ENCODE measurements at regions not wholly inside any gene's neighbourhood (a gene's known extent, or its start where the extent isn't known, plus 50 kb on each side); places are given as distances from the start of the nearest gene placed in this dataset.

GRCh38 chr16:87192452-87193073 lies 124.6 kb downstream of the C16orf95 start (continued):
- TF ChIP-seq TCF7 (CRISPR knock-in tag; IDR thresholded peaks at IDR 0.05; ENCODE audit: low read depth) (no peak), ARID4B (CRISPR knock-in tag; IDR thresholded peaks at IDR 0.05; ENCODE audit: borderline replicate concordance) (no peak), E2F1 (CRISPR knock-in tag; IDR thresholded peaks at IDR 0.05) (no peak), USF2 (CRISPR knock-in tag; IDR thresholded peaks at IDR 0.05) (no peak), FOXK1 (CRISPR knock-in tag; IDR thresholded peaks at IDR 0.05) (no peak), ZNF232 (CRISPR knock-in tag; IDR thresholded peaks at IDR 0.05) (no peak), MYBL2 (CRISPR knock-in tag; IDR thresholded peaks at IDR 0.05) (no peak), MXD4 (CRISPR knock-in tag; IDR thresholded peaks at IDR 0.05; ENCODE audit: borderline replicate concordance) (no peak)

- peaks cover 22% of the 10 kb centered on the region for H3K9me3 Mint-ChIP-seq
- H3K27me3 Mint-ChIP-seq (ENCODE audit: low read depth): peaks cover 4% of the 10 kb centered on the region
- TF ChIP-seq FOXK1 (CRISPR knock-in tag; IDR thresholded peaks at IDR 0.05): no peak
- no peak for DNase-seq (ENCODE audit: low spot score)
- no peak overlapping the region for H3K4me3 Mint-ChIP-seq
- ATAC-seq: no peak
- ChIA-PET POLR2A (no interaction called here), CTCF (interaction anchor here (0.7 to 1.6 kb wide), 2 partner anchors 85 to 104 kb away, joined by 3 to 5 read pairs; no protein-coding TSS in a partner anchor)
- H3K27ac Mint-ChIP-seq: no peak overlapping the region
- peaks cover 12% of the 10 kb centered on the region for H3K4me1 Mint-ChIP-seq
- peaks cover 7% of the 10 kb centered on the region; the same call in 1 of the 2 replicates for H3K36me3 Mint-ChIP-seq
Measured at GRCh38 chr16:87194172-87194571, 123.0 kb downstream of the C16orf95 start.

- H3K4me3 Mint-ChIP-seq: no peak overlapping the region
- no peak overlapping the region for H3K27ac Mint-ChIP-seq
- DNase-seq (ENCODE audit: low spot score) (no peak), ATAC-seq (no peak)
- peaks cover 12% of the 10 kb centered on the region for H3K9me3 Mint-ChIP-seq
- H3K4me1 Mint-ChIP-seq: peaks cover 16% of the 10 kb centered on the region
- H3K36me3 Mint-ChIP-seq: peaks cover 5% of the 10 kb centered on the region; the same call in 1 of the 2 replicates
- ChIA-PET CTCF (no interaction called here), POLR2A (no interaction called here)
- peaks cover 4% of the 10 kb centered on the region for H3K27me3 Mint-ChIP-seq (ENCODE audit: low read depth)
- TF ChIP-seq ZBTB21 (CRISPR knock-in tag; IDR thresholded peaks at IDR 0.05; ENCODE audit: borderline replicate concordance) (no peak), ZSCAN18 (CRISPR knock-in tag; IDR thresholded peaks at IDR 0.05) (no peak), ATF3 (CRISPR knock-in tag; conservative IDR thresholded peaks at IDR 0.05) (no peak), NFE2L1 (CRISPR knock-in tag; IDR thresholded peaks at IDR 0.05) (no peak), RORB (CRISPR knock-in tag; IDR thresholded peaks at IDR 0.05) (no peak), GABPB1 (CRISPR knock-in tag; IDR thresholded peaks at IDR 0.05) (no peak), OVOL2 (CRISPR knock-in tag; IDR thresholded peaks at IDR 0.05; ENCODE audit: borderline replicate concordance) (no peak), ETV6 (CRISPR knock-in tag; IDR thresholded peaks at IDR 0.05) (no peak)
Measured at GRCh38 chr16:87195161-87195560, 122.0 kb downstream of the C16orf95 start.
